T47D (cell line): ENCODE measurements at regions not wholly inside any gene's neighbourhood (a gene's known extent, or its start where the extent isn't known, plus 50 kb on each side); places are given as distances from the start of the nearest gene placed in this dataset.
A peak's percentile ranks its signal among the peaks of the same experiment; 100 is the strongest.
"Not testable (repeated sequence)": the region's sequence is repeated elsewhere in the genome, so short reads cannot be mapped to it uniquely, and the experiment has no call there.

ENCODE experiments used
- DNase-seq, 2 experiments: peaks; one replicate each; pipeline versions ENCODE4 v3.0.0 to v3.0.0-alpha.2; 2011 to 2012; ENCODE audit warnings: low read depth in 1 of 2, low spot score in 1 of 2
- JUND ChIP-seq: IDR thresholded peaks from 2 replicates; pipeline ENCODE4 v1.6.1; 2012; ENCODE audit warnings: low read depth
- in situ Hi-C: cut with HindIII; loops from 2 replicates; pipeline ENCODE4 v1.10.0; 2016; ENCODE audit warnings: low sequenced_read_pairs, low pct_unique_long_range_greater_than_20kb

GRCh38 chrX:115840729-115841409 lies 279.9 kb downstream of the PLS3 start:
- DNase-seq, in situ Hi-C loops: not testable (repeated sequence)

- in situ Hi-C loops, DNase-seq: not testable (repeated sequence)
These were observed 290.0 kb downstream of the PLS3 start for GRCh38 chrX:115850986-115851385.

- in situ Hi-C loops, DNase-seq: not testable (repeated sequence)
These were observed 292.3 kb downstream of the PLS3 start for GRCh38 chrX:115853260-115853659.

- in situ Hi-C loops, DNase-seq: not testable (repeated sequence)
These were observed 289.4 kb upstream of the AGTR2 start for GRCh38 chrX:115881170-115881569.

GRCh38 chrX:115884121-115884520 lies 286.4 kb upstream of the AGTR2 start:
- DNase-seq, in situ Hi-C loops: not testable (repeated sequence)

GRCh38 chrX:115888041-115888440 lies 282.5 kb upstream of the AGTR2 start:
- DNase-seq, in situ Hi-C loops: not testable (repeated sequence)

GRCh38 chrX:115888519-115888918 lies 282.0 kb upstream of the AGTR2 start:
- DNase-seq, in situ Hi-C loops: not testable (repeated sequence)

GRCh38 chrX:115889121-115889890 lies 281.2 kb upstream of the AGTR2 start:
- DNase-seq, result no peak
- in situ Hi-C loops, result no loop called here
- TF ChIP-seq JUND, result no peak

GRCh38 chrX:115892056-115892708 lies 278.4 kb upstream of the AGTR2 start:
- peak in 1 of 2 experiments; percentile 1 for DNase-seq
- in situ Hi-C loops, result no loop called here
- no peak for TF ChIP-seq JUND

GRCh38 chrX:115892787-115893671 lies 277.5 kb upstream of the AGTR2 start:
- DNase-seq, result peak; percentile 31 to 70
- TF ChIP-seq JUND, result no peak
- in situ Hi-C loops, result no loop called here

GRCh38 chrX:115894087-115894486 lies 276.5 kb upstream of the AGTR2 start:
- peak in 1 of 2 experiments; percentile 54 for DNase-seq
- TF ChIP-seq JUND, result no peak
- in situ Hi-C loops, result no loop called here

GRCh38 chrX:115895678-115896329 lies 274.7 kb upstream of the AGTR2 start:
- in situ Hi-C loops, result no loop called here
- TF ChIP-seq JUND, result no peak
- no peak for DNase-seq
